ENCODE measurements at regions not wholly inside any gene's neighbourhood (a gene's known extent, or its start where the extent isn't known, plus 50 kb on each side); places are given as distances from the start of the nearest gene placed in this dataset.

- no peak for TF ChIP-seq POLR2AphosphoS5 (IDR thresholded peaks at IDR 0.05; ENCODE audit: low read depth, low read length)
- no peak for TF ChIP-seq POLR2A (IDR thresholded peaks at IDR 0.05; ENCODE audit: low read depth, low read length)
- no peak for TF ChIP-seq TAF1 (IDR thresholded peaks at IDR 0.05; ENCODE audit: borderline replicate concordance, low read depth, low read length)
- DNase-seq (ENCODE audit: insufficient read length) (no peak), FAIRE-seq (no peak)
Measured at GRCh38 chr7:25512061-25512687, 283.9 kb upstream of the NPVF start.

DNA sequence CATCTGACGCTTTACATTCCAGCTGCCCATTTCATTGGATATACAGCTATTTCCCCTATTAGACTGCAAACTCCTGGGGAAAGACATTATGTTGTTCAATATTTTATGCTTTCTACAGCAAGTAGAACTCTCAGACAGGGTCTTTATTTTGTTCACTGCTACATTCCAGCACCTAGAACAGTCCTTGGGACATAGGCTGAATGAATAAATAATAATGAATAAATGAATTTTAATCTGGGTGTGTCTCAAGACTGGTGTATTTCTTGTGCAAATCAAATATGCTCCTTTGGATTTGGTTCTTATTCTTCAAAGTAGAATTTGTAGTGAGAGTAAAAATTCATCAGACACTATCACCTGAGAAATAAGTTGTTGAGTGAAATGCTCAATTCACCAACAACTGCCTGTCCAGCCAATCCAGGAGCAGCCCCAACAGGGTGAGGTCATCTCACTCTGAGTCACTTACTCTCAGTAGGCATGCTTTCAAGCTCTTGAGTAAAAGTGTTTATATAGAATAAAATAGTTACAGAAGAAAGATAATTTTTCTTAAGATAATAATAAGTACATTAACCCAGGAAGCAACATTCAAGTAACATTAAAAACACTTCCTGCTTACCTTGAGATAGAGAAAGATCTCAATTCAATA lies 287.5 kb upstream of the NPVF start:
- FAIRE-seq: no peak
- no peak for TF ChIP-seq POLR2AphosphoS5 (IDR thresholded peaks at IDR 0.05; ENCODE audit: low read depth, low read length)
- no peak for DNase-seq (ENCODE audit: insufficient read length)

DNA sequence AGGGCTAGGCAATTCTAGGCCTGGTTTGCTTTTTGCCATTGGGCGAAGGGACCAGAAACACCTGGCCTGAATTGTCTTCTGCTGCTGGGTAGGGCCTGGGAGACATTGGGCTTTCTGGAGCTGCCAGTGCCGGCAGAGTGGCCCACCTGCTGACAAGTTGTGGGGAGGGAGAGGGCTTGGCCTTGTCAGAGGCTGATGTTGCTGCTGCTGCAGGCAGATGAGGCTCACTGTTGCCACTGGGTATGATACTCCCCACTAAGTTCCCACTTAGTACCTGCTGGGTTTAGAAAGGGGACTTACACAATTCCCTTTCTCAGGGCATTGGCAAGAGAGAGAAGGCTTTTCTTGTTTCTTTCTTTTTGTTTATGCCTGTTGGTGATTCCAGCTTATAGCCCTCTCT lies 289.6 kb upstream of the NPVF start:
- TF ChIP-seq TAF1 (IDR thresholded peaks at IDR 0.05; ENCODE audit: borderline replicate concordance, low read depth, low read length) (no peak), POLR2AphosphoS5 (IDR thresholded peaks at IDR 0.05; ENCODE audit: low read depth, low read length) (no peak), POLR2A (IDR thresholded peaks at IDR 0.05; ENCODE audit: low read depth, low read length) (no peak)
- DNase-seq (ENCODE audit: insufficient read length) (no peak), FAIRE-seq (no peak)

DNA sequence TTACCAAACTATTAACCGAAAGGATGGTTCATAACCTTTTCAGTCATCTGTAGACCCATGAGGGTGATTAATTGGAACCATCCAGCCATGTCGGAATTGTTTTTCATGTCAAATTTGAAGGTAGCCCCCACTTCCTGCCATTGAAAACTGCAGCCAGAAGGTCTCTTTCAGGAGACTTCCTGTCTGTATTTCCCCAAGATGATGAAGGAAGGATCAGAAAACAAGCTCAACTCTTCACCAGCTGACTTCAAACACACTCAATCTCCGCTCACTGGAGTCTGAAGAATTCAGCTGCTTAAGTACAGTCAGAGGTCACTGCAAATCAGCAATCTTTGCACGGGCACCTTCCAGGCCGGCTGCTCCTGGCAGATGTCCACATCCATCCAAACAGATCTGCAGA lies 291.7 kb upstream of the NPVF start:
- no peak for TF ChIP-seq POLR2A (IDR thresholded peaks at IDR 0.05; ENCODE audit: low read depth, low read length)
- no peak for TF ChIP-seq TAF1 (IDR thresholded peaks at IDR 0.05; ENCODE audit: borderline replicate concordance, low read depth, low read length)
- no peak for TF ChIP-seq POLR2AphosphoS5 (IDR thresholded peaks at IDR 0.05; ENCODE audit: low read depth, low read length)
- DNase-seq (ENCODE audit: insufficient read length) (no peak), FAIRE-seq (no peak)

GRCh38 chr7:25520516-25520915 lies 292.2 kb upstream of the NPVF start:
- FAIRE-seq: no peak
- no peak for TF ChIP-seq POLR2A (IDR thresholded peaks at IDR 0.05; ENCODE audit: low read depth, low read length)
- DNase-seq (ENCODE audit: insufficient read length): no peak

DNA sequence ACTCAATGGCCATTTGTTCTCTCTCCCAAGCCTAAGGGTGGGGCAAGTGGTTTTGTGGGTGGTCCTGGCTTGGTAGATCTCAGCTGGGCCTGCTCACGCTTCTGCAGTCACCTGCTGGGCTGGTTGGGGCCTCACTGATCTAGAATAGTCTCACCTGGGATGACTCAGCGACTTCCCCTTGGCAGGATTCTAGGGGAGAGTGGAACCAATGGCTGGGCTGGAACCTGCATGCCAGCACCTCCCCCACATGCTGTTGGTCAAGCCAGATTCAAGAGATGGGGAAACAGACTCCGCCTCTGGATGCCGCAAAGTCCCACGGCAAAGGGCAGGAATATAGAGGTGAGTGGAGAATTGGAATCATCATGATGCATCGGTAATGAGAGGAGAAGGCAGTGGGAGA lies 292.9 kb upstream of the NPVF start:
- DNase-seq (ENCODE audit: insufficient read length) (no peak), FAIRE-seq (no peak)
- TF ChIP-seq POLR2A (IDR thresholded peaks at IDR 0.05; ENCODE audit: low read depth, low read length): no peak
- TF ChIP-seq POLR2AphosphoS5 (IDR thresholded peaks at IDR 0.05; ENCODE audit: low read depth, low read length): no peak
- no peak for TF ChIP-seq TAF1 (IDR thresholded peaks at IDR 0.05; ENCODE audit: borderline replicate concordance, low read depth, low read length)

DNA sequence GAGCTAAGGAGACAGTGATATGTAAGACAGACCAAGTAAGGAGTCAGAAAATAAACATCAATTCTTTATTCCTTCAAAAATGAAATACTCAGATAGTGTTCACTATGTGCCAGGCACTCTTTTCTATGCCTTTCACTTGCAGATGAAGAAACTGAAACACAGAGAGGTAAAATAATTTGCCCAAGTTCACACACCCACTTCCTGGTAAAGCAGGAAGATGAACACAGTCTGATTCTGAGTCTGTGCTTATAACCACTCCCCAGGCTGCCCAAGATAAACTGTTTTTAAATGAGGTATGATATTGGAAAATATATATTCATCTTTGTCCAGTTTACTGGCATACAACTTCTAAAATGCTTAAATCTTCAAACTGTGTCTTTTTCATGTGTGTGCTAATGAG lies 294.4 kb upstream of the NPVF start:
- DNase-seq (ENCODE audit: insufficient read length) (no peak), FAIRE-seq (no peak)
- no peak for TF ChIP-seq POLR2A (IDR thresholded peaks at IDR 0.05; ENCODE audit: low read depth, low read length)
- no peak for TF ChIP-seq POLR2AphosphoS5 (IDR thresholded peaks at IDR 0.05; ENCODE audit: low read depth, low read length)
- no peak for TF ChIP-seq TAF1 (IDR thresholded peaks at IDR 0.05; ENCODE audit: borderline replicate concordance, low read depth, low read length)

DNA sequence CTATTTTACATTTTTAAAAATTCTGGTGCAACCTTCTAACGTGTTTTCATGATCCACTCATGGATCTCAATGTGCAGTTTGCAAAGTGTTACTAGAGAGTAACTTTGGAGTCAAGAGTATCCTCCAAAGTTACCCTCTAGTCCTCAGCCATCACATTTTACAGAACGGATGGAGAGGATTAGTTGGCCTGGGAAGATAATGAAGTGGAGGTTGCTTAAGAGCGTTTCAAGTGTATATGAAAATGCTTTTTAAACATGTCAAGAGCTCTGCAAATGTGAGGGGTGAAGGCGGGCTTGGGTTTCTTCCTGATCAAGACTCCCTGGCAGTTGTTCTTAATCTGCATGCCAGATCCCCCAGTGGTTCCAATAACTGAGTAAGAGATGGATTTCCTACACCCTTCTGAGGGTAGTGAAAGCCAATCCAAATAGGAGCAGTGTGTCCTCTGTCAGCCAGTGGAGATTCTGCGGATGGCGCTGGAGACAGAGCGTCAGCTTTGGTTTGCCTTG lies 299.4 kb upstream of the NPVF start:
- TF ChIP-seq POLR2AphosphoS5 (IDR thresholded peaks at IDR 0.05; ENCODE audit: low read depth, low read length) (no peak), POLR2A (IDR thresholded peaks at IDR 0.05; ENCODE audit: low read depth, low read length) (no peak), TAF1 (IDR thresholded peaks at IDR 0.05; ENCODE audit: borderline replicate concordance, low read depth, low read length) (no peak)
- no peak for FAIRE-seq
- DNase-seq (ENCODE audit: insufficient read length): no peak

DNA sequence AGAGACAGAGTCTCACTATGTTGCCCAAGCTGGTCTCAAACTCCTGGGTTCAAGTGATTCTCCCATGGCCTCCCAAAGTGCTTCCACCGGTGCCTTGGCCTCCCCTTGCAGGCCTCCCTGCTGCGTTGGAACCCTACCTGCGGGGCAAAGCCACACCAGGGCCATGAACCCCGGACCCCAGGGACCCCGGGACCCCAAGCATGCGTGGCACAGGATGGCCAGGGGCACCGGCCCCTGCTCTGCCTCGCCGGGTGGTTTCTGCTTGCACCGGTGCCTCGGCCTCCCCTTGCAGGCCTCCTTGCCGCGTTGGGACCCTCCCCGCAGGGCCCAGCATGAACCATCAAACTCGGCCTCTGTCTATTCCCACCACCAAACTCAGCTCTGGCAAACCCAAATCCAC lies 301.0 kb upstream of the NPVF start:
- FAIRE-seq (no peak), DNase-seq (ENCODE audit: insufficient read length) (no peak)
- TF ChIP-seq POLR2A (IDR thresholded peaks at IDR 0.05; ENCODE audit: low read depth, low read length) (no peak), POLR2AphosphoS5 (IDR thresholded peaks at IDR 0.05; ENCODE audit: low read depth, low read length) (no peak), TAF1 (IDR thresholded peaks at IDR 0.05; ENCODE audit: borderline replicate concordance, low read depth, low read length) (no peak)

DNA sequence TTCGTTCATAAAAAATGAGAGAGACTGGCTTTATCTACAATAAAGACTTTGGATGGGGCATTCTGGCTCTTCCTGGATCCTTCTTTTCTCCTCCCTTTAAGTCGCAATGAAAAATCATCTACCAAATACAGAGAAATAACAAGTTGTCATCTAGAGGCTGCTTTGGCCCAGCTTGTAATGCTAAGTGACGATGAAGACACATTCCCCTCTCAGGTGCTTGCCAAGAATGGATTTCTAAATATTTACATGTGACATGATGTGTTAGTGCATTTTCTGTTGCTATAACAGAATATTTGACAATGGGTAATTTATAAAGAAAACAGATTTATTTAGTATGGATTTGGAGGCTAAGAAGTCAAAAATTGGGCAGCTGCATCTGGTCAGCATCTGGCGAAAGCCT lies 308.6 kb upstream of the NPVF start:
- DNase-seq (ENCODE audit: insufficient read length) (no peak), FAIRE-seq (no peak)
- TF ChIP-seq POLR2AphosphoS5 (IDR thresholded peaks at IDR 0.05; ENCODE audit: low read depth, low read length): no peak
- TF ChIP-seq TAF1 (IDR thresholded peaks at IDR 0.05; ENCODE audit: borderline replicate concordance, low read depth, low read length): no peak
- TF ChIP-seq POLR2A (IDR thresholded peaks at IDR 0.05; ENCODE audit: low read depth, low read length): no peak

DNA sequence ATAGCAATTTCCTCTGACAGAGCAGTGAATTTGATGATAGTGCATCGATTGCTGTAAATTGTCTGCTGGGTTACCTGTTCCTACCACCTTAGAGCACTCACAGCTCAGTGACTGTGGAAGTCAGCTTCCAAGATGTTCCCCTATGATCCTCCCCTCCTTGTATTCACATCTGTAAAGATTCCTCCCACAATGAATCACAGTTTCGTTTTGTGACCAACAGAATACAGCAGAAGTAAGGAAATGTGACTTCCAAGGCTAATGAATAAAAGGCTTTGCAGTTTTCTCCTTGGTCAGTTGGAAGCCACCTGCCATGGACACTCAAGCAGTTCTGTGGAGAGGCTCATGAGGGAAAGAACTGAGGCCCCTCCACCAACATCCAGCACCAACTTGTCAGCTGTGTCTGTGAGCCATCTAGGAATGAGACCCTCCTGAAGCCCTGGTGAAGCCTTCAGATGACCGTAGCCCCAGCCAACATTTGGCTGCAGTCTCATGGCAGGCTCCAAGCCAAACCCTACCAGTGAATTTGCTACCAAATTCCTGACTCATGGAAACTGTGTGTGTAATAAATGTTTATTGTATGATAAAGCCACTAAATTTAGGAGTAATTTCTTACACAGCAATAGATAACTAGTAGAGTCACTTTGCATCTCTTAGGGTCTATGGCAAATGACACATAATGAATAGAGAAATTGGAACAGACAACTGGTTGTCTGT lies 309.5 kb upstream of the NPVF start:
- no peak for TF ChIP-seq POLR2A (IDR thresholded peaks at IDR 0.05; ENCODE audit: low read depth, low read length)
- TF ChIP-seq TAF1 (IDR thresholded peaks at IDR 0.05; ENCODE audit: borderline replicate concordance, low read depth, low read length): no peak
- TF ChIP-seq POLR2AphosphoS5 (IDR thresholded peaks at IDR 0.05; ENCODE audit: low read depth, low read length): no peak
- FAIRE-seq (no peak), DNase-seq (ENCODE audit: insufficient read length) (no peak)
